SK-N-MC (cell line): ENCODE measurements at regions not wholly inside any gene's neighbourhood (a gene's known extent, or its start where the extent isn't known, plus 50 kb on each side); places are given as distances from the start of the nearest gene placed in this dataset.
"Not testable (repeated sequence)": the region's sequence is repeated elsewhere in the genome, so short reads cannot be mapped to it uniquely, and the experiment has no call there.

Experiments
- DNase-seq: peaks from one replicate; pipeline ENCODE4 v3.0.0-alpha.2; 2011; ENCODE audit warnings: low read depth, low spot score
- H3K27ac ChIP-seq: fragments of 200-600 bp; sonication (generic); 2 replicates; pipeline ENCODE4 v1.5.1; 2016; ENCODE audit warnings: mixed run types
- H3K36me3 ChIP-seq: fragments of 200-600 bp; sonication (generic); 2 replicates; pipeline ENCODE4 v1.6.1; 2017; ENCODE audit warnings: antibody characterized with exemption, low read length, mixed read lengths; ENCODE audit not compliant: insufficient read depth
- H3K4me3 ChIP-seq: fragments of 200-600 bp; sonication (generic); 2 replicates; pipeline ENCODE4 v1.5.1; 2016
- H3K9ac ChIP-seq: fragments of 200-600 bp; sonication (generic); 2 replicates; pipeline ENCODE4 v1.8.0; 2017; ENCODE audit warnings: mixed run types, mixed read lengths; ENCODE audit not compliant: insufficient read length
- H3K9me3 ChIP-seq: fragments of 200-600 bp; sonication (generic); 2 replicates; pipeline ENCODE4 v1.6.1; 2017; ENCODE audit warnings: low read depth, mild to moderate bottlenecking, antibody characterized with exemption, low read length, moderate library complexity, mixed read lengths
- EZH2 ChIP-seq: fragments of 200-600 bp; sonication (generic); IDR thresholded peaks from one replicate; pipeline ENCODE4 v1.6.1; 2017; ENCODE audit warnings: antibody characterized with exemption
- FOXP2 ChIP-seq: optimal IDR thresholded peaks from 2 replicates; pipeline ENCODE3; 2011; ENCODE audit warnings: mild to moderate bottlenecking, moderate library complexity; ENCODE audit not compliant: insufficient read depth; ENCODE audit errors: extremely low read length, control extremely low read depth
- POLR2AphosphoS5 ChIP-seq: IDR thresholded peaks from 2 replicates; pipeline ENCODE4 v1.6.1; 2012; ENCODE audit warnings: mild to moderate bottlenecking, low read depth, low read length, borderline replicate concordance

DNA sequence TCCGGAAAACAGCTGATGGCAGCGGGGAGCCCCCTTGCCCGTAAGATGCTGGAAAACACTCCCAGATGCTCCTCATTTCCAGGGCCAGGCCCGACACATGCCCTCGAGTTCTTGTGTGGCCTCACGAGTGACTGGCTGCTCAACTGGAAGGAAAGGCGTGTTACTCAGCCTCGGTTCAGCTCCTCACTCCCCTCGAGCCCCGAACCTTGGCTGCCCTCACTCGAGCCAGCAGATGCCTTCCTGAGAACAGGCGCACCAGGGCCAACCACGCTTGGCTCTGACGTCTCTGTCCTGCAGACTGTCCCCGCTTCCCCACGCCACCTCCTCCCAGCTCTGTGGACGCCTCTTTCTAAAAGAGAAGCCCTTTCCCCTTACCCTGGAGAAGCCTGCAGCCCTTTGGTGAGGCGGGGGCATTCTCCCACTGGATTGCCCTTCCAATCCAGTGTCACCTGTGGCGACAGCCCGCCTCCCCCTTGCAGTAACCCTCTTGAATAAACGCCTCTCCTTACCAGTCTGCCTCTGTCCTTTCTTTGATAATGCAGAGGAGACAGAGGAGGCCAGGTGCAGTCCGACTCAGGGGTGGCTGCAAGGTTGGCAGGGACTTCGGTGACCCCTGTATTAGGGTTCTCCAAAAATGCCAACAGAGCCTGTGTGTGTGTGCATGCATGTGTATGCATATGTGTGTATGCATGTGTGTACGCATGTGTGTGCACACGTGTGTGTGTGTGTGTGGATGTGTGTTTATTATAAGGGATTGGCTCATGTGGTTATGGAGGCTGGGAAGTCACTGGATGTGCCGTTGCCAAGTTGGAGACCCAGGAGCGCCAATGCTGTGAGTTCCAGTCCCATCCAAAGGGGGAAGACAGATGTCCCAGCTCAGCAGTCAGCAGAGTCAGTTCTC is 166.3 kb downstream of the KIF26A start:
- no peak overlapping the region for H3K4me3 ChIP-seq
- DNase-seq, result no peak
- no peaks in the 10 kb centered on the region for H3K36me3 ChIP-seq
- H3K9ac ChIP-seq, result no peak overlapping the region
- no peaks in the 10 kb centered on the region for H3K9me3 ChIP-seq
- no peak for TF ChIP-seq FOXP2
- no peak for TF ChIP-seq POLR2AphosphoS5
- no peak for TF ChIP-seq EZH2
- no peak overlapping the region for H3K27ac ChIP-seq

DNA sequence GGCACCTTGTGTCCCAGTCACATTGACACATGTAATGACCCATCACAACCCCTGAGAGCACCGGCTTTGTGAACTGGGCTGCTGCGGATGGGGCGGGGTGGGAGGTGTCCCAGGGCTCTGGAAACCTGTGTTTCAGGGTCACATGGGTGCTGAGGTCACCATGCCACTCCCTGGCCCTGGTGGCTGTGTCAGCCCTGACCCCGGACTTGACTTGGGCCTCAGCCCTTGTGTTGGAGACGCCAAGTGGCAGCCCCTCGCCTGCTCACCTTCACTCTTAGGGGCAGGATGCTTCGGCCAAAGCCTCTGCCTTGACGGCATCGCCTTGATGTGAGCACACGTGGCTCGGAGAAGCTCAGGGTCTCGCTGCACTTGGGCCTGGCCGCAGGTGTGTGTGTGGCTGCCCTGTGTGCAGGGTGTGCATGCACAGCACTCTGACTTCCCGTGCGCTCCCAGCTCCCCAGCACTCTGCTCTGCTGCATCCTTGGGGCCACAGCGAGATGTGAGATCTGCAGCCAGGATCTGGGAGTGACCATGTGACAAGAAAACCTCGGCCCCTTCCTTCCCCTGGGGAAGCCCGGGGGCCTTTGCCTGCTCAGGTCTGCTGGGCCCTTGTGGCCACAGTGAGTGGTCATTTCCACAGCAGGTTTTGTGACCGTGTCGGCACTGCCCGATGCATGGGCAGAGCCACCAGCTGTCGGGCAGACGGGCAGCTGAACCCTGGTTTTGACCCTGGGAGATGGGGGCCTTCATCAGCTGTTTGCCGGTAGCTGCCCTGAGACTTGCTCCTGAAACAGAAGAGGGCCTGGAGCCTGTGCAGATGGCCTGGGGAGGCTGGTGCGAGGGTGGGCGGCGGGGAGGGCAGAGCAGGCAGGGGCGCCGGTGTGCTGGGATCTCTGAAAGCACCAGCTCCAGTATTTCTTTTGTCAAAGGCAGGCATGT is 167.4 kb downstream of the KIF26A start:
- no peak overlapping the region for H3K27ac ChIP-seq
- H3K4me3 ChIP-seq, result no peak overlapping the region
- H3K9ac ChIP-seq, result no peak overlapping the region
- TF ChIP-seq FOXP2 (no peak), EZH2 (no peak), POLR2AphosphoS5 (no peak)
- H3K9me3 ChIP-seq, result no peaks in the 10 kb centered on the region
- H3K36me3 ChIP-seq, result no peaks in the 10 kb centered on the region
- no peak for DNase-seq

- Histone ChIP-seq H3K27ac (no peak overlapping the region), H3K36me3 (no peaks in the 10 kb centered on the region), H3K4me3 (no peak overlapping the region), H3K9me3 (no peaks in the 10 kb centered on the region), H3K9ac (no peak overlapping the region)
- DNase-seq, result no peak
- TF ChIP-seq EZH2 (no peak), POLR2AphosphoS5 (no peak), FOXP2 (no peak)
Observed at GRCh38 chr14:104306450-104307040, 168.2 kb downstream of the KIF26A start.

DNA sequence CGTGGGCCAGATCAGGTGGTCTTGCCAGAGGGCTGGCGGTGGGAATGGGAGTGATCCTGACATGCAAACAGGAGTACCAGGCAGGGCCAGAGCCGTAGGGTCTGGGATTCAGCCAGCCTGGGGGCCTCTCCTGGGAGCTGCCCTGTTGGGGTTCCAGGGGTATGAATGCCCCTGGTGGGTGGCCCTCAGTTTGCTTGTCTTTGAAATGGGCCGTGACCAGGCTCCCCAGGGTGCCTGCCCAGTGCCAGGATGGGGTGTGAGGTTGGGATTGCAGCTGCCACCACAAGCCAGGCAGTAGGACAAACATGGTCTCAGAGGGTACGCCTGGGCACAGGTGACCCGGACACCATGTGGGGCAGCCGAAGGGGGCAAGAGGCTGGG is 168.8 kb downstream of the KIF26A start:
- DNase-seq, result no peak
- Histone ChIP-seq H3K9me3 (no peaks in the 10 kb centered on the region), H3K36me3 (no peaks in the 10 kb centered on the region), H3K4me3 (no peak overlapping the region), H3K27ac (no peak overlapping the region), H3K9ac (no peak overlapping the region)
- TF ChIP-seq FOXP2 (no peak), POLR2AphosphoS5 (no peak), EZH2 (no peak)

DNA sequence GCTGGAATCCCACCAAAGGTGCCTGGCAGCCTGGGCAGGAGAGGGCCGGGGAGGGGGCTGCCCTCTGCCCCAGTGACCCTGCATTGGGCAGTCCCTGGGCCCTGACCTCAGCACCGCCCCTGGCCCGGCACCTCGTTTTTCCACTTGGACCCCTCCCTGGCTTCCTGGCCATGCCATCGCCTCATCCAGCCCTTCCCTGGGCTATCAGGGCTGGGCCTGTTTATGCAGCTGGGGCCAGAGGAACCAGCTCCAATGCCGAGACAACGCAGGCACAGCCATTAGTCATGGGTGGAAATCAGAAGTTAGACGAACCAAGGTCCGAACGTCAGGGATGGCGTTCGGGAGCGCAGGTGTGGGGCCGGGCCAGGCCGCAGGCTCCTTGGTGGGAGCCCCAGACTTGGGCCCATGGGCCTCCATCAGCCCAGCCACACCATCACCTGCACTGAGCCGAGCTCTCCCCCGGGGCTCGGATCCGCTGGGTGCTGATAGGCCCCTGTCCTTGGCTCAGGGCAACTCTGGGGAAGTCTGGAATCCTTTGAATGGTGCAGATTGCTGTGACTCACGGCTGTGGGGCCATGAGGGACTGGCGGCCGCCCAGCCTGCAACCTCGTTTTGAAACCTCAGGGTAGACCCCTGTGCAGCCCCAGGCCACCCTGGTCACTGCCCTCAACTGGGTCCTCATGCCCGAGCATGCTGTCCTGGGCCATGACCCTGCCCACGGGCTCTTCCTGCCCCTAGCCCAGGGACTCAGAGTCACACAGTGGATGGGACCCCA is 169.4 kb downstream of the KIF26A start:
- TF ChIP-seq FOXP2, result no peak
- TF ChIP-seq POLR2AphosphoS5, result no peak
- TF ChIP-seq EZH2, result no peak
- no peak overlapping the region for H3K27ac ChIP-seq
- no peak for DNase-seq
- no peak overlapping the region for H3K4me3 ChIP-seq
- no peaks in the 10 kb centered on the region for H3K36me3 ChIP-seq
- H3K9ac ChIP-seq, result no peak overlapping the region
- no peaks in the 10 kb centered on the region for H3K9me3 ChIP-seq

DNA sequence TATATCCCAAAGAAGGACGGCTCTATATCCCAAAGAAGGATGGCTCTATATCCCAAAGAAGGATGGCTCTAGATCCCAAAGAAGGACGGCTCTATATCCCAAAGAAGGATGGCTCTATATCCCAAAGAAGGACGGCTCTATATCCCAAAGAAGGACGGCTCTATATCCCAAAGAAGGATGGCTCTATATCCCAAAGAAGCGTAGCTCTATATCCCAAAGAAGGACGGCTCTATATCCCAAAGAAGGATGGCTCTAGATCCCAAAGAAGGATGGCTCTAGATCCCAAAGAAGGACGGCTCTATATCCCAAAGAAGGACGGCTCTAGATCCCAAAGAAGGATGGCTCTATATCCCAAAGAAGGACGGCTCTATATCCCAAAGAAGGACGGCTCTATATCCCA is 170.1 kb downstream of the KIF26A start:
- DNase-seq, H3K9me3 ChIP-seq, H3K4me3 ChIP-seq, H3K36me3 ChIP-seq, H3K9ac ChIP-seq, H3K27ac ChIP-seq: not testable (repeated sequence)

DNA sequence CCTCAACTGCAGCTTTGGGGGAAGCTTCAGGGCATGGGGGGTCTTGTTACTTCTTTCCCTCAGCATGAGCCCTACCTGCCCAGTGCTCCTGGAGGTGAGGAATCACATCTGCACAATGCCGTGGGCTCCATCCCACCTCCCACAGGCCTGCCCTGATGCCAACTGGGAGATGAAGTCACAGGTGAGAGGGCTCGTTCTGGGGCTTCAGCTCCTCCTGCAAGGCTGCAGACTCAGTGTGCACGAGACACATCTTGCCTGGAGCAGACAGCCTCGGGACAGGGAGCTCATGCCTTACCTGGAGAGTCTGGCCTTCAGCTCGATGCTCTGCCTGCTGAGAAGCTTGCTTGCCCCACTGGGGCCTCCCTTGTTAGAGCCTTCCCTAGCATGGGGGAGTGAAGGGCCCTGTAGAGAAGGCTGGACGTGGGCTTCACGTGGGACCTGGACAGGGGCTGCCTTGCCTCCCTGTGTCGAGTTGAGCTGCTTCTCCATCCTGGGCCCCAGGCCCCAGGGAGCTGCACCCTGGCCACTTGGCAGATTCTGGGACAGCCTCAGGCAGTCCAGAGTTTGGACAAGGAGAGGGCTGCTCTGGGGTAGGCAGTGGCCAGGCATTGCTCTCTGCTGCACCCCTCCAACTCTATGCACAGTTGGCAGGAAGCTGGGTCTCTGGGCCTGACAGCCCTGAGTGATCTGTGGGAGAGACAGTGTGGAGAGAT is 171.4 kb downstream of the KIF26A start:
- H3K4me3 ChIP-seq, result no peak overlapping the region
- DNase-seq, result no peak
- no peaks in the 10 kb centered on the region for H3K36me3 ChIP-seq
- no peaks in the 10 kb centered on the region for H3K9me3 ChIP-seq
- TF ChIP-seq FOXP2, result no peak
- no peak for TF ChIP-seq EZH2
- no peak for TF ChIP-seq POLR2AphosphoS5
- H3K27ac ChIP-seq, result no peak overlapping the region
- H3K9ac ChIP-seq, result no peak overlapping the region
